ENCODE measurements at regions not wholly inside any gene's neighbourhood (a gene's known extent, or its start where the extent isn't known, plus 50 kb on each side); places are given as distances from the start of the nearest gene placed in this dataset.

- no TSS peak for BruUV-seq (replicated peaks)
- DNase-seq: no peak
Observed at GRCh38 chr16:51542981-51543815, 392.1 kb upstream of the SALL1 start.

More at GRCh38 chr16:51542981-51543815, 392.1 kb upstream of the SALL1 start:
- Histone ChIP-seq H3K9me1 (ENCODE audit: insufficient read depth, low read length) (0 out of 2 replicates have a peak, but pooled peaks cover 2% of the 10 kb centered on the region), H3K9me3 (ENCODE audit: control insufficient read depth, insufficient read depth, low read length) (no peaks in the 10 kb centered on the region), H3K18ac (ENCODE audit: low read depth, low read length) (no peak overlapping the region), H2AK5ac (ENCODE audit: low read depth, low read length) (no peak overlapping the region), H4K91ac (ENCODE audit: insufficient read depth, low read depth, low read length) (no peak overlapping the region), H3K27me3 (ENCODE audit: control insufficient read depth, insufficient read depth, low read length) (no peaks in the 10 kb centered on the region), H3K14ac (replicated peaks; ENCODE audit: low read depth, low read length) (no peak overlapping the region), H2AFZ (replicated peaks; ENCODE audit: low read length, poor library complexity) (no peak overlapping the region), H3K4me2 (ENCODE audit: low read depth, low read length) (no peak overlapping the region), H3K36me3 (ENCODE audit: control insufficient read depth, insufficient read depth, low read length) (no peaks in the 10 kb centered on the region), H3K4me1 (ENCODE audit: control insufficient read depth, insufficient read depth, low read length) (peaks cover 18% of the 10 kb centered on the region), H2BK5ac (ENCODE audit: low read depth, low read length, poor library complexity, severe bottlenecking) (no peak overlapping the region), H3K79me1 (ENCODE audit: low read depth in 1 of 2, low read length in 2 of 2) (no peaks in the 10 kb centered on the region), H3K23ac (ENCODE audit: low read depth, low read length) (no peak overlapping the region), H3K27ac (ENCODE audit: insufficient read depth, low read length) (no peak overlapping the region), H4K8ac (ENCODE audit: low read depth in 2 of 2, low read length in 2 of 2) (no peak overlapping the region), H3K56ac (ENCODE audit: extremely low read depth, insufficient read depth, low read length) (no peak overlapping the region), H2BK15ac (ENCODE audit: low read depth, low read length) (no peak overlapping the region), H4K20me1 (ENCODE audit: insufficient read depth, low read length) (no peaks in the 10 kb centered on the region), H2AK9ac (replicated peaks; ENCODE audit: low read depth, low read length, poor library complexity) (no peak overlapping the region), H3K4ac (ENCODE audit: low read depth, low read length) (no peak overlapping the region), H3K9ac (ENCODE audit: low read depth, low read length) (no peak overlapping the region), H3K4me3 (ENCODE audit: insufficient read depth, low read depth, low read length) (no peak overlapping the region), H2BK120ac (ENCODE audit: low read depth, low read length) (no peak overlapping the region), H2BK20ac (ENCODE audit: low read depth, low read length) (no peak overlapping the region), H4K5ac (ENCODE audit: low read depth, low read length) (no peak overlapping the region)
- dilution Hi-C loops (cut with HindIII; ENCODE audit: low sequenced_read_pairs, unreplicated experiment) (no loop called here), intact Hi-C loops (cut with micrococcal nuclease) (no loop called here), in situ Hi-C loops (cut with MboI; ENCODE audit: low sequenced_read_pairs) (no loop called here)
- ATAC-seq (ENCODE audit: low read depth): no peak
- ChIA-PET CTCF (no interaction called here), POLR2A (ENCODE audit: unreplicated experiment) (no interaction called here)
- TF ChIP-seq ELK1 (IDR thresholded peaks at IDR 0.05; ENCODE audit: borderline replicate concordance, low read depth, low read length): no peak
- no peak for TF ChIP-seq NFE2L2 (IDR thresholded peaks at IDR 0.05; ENCODE audit: low read depth, low read length)
- no peak for TF ChIP-seq RAD21 (IDR thresholded peaks at IDR 0.05; ENCODE audit: low read length)
- TF ChIP-seq CHD1 (IDR thresholded peaks at IDR 0.05; ENCODE audit: low read depth, low read length): no peak
- no peak for TF ChIP-seq CTCF (conservative IDR thresholded peaks at IDR 0.05; ENCODE audit: low read depth, low read length)
- TF ChIP-seq SMC3 (IDR thresholded peaks at IDR 0.05; ENCODE audit: low read depth, low read length): no peak
- TF ChIP-seq MXI1 (IDR thresholded peaks at IDR 0.05; ENCODE audit: borderline replicate concordance, low read depth, low read length): no peak
- no peak for TF ChIP-seq RCOR1 (IDR thresholded peaks at IDR 0.05; ENCODE audit: insufficient replicate concordance, low read length)
- TF ChIP-seq FOS (IDR thresholded peaks at IDR 0.05; ENCODE audit: low read depth, low read length): no peak
- no peak for TF ChIP-seq CEBPB (IDR thresholded peaks at IDR 0.05; ENCODE audit: low read depth, low read length)
- TF ChIP-seq MAFK (IDR thresholded peaks at IDR 0.05; ENCODE audit: low read depth, low read length): no peak
- TF ChIP-seq USF2 (IDR thresholded peaks at IDR 0.05; ENCODE audit: low read depth, low read length): no peak
- no peak for TF ChIP-seq RFX5 (IDR thresholded peaks at IDR 0.05; ENCODE audit: low read depth, low read length)
- WGBS, 2 experiments (ENCODE audit: extremely low coverage in 2 of 2, insufficient read length in 1 of 2): 66% methylated on average over 6 of the region's 12 CpGs; no CpG with 5 or more reads in 1 of the 2 experiments

Measured in IMR-90 (cell line).